CD4-positive, alpha-beta T cell treated with Interleukin-4 for 4 hours (primary cell): ENCODE measurements at regions not wholly inside any gene's neighbourhood (a gene's known extent, or its start where the extent isn't known, plus 50 kb on each side); places are given as distances from the start of the nearest gene placed in this dataset.

Experiments used
- DNase-seq: peaks from one replicate; pipeline ENCODE4 v3.0.0-alpha.2; 2020

DNA sequence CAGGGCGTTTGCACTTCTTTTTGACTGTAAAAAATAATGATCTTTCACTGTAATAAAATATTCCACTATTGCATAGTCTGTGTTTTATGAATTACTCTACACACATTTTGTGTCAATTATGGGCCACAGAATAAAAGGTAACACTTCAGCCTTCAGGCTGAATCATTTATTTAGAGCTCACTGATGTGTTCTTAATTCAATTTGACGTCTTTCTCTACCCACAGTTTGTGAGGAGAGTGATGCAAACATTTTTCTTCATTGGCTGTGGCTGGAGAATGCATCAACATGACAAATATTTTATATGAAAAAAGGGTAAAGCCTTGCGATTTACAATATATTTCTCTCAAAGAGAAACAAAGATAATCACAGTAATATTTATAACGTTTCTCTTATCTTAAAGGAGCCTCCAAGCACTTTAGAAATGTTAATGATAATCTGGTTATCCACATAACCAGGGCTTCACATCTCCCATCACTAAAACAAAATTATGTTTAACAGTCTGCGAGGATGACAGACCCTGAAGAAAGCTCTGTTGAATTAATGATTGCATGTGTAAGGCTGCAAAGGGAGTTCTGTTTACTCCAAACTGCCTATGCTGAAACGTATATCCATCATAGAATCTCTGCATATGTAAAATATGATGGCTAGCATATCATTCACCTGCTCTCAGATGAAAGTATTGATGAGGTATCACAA is 951.3 kb downstream of the ZPLD1 start:
- no peak for DNase-seq

DNA sequence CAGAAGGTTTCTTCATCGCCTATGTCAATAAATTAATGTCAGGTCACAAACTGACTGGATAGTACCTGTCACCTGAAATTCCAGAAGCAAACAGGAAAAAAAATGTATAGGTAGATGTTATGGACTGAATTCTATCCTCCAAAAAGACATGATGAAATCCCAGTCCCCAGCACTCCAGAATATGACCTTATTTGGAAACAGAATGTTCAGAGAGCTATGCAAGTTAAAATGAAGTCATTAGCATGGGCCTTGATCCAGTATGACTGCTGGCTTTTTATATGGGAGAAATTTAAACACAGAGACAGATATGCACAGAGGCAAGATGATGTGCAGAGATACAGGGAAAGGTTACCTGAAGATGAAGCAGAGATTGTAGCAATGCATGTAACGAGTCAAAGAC is 953.4 kb downstream of the ZPLD1 start:
- no peak for DNase-seq

DNA sequence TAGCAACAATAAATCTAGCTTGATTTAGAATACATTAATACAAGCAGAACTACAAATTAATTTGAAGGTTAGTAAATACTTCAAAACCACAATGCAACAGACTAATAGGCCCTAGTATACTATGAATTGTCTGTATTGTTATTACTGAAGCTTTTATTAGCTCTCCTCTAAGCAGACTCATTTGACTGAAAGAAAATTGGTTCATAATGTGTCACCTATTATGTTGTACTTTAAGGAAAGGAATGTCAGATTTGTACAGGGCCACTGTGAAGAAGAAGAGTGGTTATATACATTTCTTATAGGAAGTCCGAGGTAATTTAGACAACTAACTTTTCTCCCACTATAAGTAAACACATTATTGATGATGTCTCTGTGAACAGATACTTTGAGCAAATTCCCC is 954.5 kb downstream of the ZPLD1 start:
- no peak for DNase-seq

DNA sequence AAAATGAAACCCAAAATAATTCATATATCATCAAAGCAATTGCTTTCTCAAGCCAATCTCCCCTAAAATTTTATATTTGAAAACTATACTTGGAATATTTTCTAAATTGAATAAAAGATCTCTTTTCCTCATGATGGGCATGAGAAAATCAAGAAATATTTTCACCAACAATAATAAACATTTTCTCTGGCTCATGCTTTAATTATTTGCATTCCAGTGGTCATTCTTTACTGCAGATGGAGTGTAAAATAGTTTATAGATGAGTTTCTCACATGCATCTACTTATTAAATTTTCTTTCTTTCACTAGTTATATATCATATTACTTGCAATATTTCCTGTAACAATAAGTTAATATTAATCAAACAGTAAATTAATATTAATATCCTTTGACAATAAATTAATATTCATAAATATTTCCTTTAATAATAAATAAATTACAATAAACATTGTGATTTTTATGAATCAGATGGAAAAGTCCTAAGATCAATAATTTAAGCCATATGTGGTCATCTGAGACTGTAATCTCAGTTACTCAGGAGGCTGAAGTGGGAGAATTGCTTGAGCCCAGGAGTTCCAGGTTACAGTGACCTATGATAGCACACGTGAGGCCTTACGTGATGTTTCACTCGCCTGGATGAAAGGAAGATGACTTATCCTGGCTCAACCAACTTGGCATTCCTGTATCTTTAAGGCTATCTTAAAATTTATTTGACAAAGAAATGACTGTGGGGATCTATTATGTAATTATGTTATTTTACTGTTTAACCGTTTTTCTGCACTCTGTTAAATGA is 958.8 kb downstream of the ZPLD1 start:
- DNase-seq: no peak

DNA sequence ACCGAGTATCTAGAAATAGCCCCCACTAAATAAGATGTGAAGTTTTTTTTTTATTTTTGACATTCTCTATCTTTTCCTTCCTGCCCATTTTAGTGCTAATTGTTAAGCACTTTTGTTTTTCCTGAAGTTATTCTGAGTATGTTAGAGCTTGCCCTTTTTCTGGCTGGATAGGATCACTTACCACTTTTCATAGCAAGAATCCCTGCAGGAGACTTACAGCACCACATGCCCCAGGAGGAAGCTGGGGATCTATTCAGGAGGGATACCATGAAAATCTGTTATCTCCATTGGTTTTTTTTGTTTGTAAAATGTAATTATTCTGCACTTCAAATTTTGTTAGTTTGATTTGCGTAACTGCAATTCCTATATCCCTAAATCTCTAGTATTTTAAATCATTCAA is 968.4 kb downstream of the ZPLD1 start:
- no peak for DNase-seq

DNA sequence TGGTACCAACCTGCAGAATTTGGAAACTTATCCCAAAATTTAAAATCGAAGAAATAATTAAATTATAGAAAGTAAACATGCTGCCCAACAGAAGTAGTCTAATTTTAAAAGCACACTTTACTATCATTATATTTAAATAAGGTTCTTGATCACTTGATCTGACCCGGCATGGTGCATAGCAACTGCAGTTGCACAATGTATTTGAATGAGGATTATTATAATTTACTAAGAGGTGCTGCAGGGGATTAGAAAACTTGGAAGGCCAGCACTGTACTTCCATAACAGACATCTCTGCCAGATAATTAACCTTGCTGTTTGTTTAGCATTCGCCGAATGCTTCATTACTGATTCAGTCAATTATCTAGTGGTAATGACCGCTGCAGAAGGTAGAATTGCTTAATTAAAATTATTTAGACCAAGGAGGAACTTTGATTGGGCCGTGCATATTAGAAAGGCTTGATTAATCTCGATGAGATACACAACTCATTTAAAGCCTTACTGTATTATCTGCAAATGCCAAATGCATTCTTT is 971.6 kb downstream of the ZPLD1 start:
- DNase-seq: no peak

- no peak for DNase-seq
Measured at GRCh38 chr3:103410231-103410630, 975.4 kb downstream of the ZPLD1 start.

- no peak for DNase-seq
Measured at GRCh38 chr3:103421460-103421859, 986.6 kb downstream of the ZPLD1 start.

GRCh38 chr3:103437883-103438282 is 1003.1 kb downstream of the ZPLD1 start:
- DNase-seq: no peak

DNA sequence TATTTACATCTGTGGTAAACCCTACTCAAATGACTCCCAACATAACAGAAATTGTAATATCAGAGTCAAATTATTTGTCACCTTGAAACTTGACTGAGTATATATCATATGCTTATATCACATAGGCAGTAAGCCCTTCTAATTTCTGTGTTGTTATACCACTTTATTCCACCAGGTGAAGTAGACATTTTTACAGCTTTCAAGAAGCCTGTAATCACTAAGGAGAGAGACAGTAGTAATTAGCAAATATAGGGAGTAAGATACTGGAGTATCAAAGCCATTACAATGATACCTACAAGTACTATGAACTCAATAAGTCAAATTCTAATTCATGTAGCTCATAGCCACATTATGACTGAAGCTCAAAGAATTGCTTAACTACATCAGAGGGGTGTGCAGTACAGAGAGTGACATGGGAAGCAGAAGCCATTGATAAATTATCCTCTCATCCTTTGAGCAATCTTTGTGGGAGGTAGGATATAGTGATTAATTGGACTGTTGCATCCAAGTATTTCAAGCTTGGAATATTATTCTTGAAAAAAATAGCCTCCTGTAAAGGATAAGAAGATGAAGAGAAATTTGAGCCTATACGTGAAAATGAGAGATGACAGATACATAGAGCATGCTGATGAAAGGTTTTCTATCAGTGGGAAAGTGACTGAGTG is 1005.9 kb downstream of the ZPLD1 start:
- no peak for DNase-seq

DNA sequence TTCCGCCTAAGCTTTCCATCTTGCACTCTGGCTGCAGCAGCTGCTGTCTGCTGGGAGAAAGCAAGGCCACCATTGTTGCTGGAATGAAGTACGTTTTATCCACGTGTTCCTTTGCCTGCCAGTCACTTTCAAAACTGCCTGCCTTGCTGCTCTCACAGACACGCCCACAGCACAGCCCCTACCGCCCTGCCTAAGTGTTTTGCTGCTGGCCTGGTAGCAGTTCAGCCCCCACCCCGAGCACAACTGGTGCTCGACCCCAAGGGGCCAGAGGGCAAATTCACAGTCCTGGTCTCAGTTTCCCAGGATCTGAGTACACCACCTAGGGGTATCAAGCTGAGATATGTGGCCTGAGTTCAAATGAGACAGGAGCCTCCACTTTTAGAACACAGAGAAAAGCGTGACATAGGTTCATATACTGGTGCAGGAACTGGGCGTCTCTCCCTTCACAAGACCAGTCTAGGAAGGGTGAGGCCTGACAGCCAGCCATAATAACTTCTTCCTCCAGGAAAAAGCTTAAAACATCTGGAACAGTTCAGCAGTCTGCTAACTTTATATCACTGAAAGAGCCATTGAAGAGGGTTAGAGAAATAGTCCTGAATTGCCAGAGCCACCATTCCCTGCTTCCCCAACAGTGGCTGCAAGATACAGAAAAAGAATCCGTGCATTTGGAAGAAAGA is 1012.3 kb downstream of the ZPLD1 start:
- no peak for DNase-seq

GRCh38 chr3:103453152-103453551 is 1018.3 kb downstream of the ZPLD1 start:
- DNase-seq: no peak

GRCh38 chr3:103459815-103460214 is 1025.0 kb downstream of the ZPLD1 start:
- DNase-seq: no peak

- no peak for DNase-seq
Measured at GRCh38 chr3:103470498-103470897, 1035.7 kb downstream of the ZPLD1 start.

DNA sequence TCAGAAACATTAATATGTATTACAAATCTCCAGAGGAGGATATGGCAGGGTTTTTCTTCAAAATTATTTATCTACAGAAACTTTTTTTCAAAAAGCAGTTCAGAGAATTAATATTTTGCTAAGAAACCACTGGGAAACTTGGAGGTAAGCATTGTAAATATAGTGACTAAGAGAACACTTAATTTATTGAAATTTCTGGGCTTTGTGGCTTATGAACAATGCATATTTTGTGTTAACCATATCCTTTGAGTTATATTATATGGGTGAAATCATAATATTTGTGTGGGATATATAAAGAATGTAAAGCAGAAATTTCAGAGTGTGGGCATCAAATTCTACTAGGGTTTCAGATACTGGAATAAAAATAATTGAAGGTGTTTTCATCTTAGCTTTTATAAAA is 1059.2 kb downstream of the ZPLD1 start:
- no peak for DNase-seq

GRCh38 chr3:103494512-103494911 is 1059.7 kb downstream of the ZPLD1 start:
- DNase-seq: no peak

GRCh38 chr3:103495186-103495585 is 1060.4 kb downstream of the ZPLD1 start:
- DNase-seq: no peak

DNA sequence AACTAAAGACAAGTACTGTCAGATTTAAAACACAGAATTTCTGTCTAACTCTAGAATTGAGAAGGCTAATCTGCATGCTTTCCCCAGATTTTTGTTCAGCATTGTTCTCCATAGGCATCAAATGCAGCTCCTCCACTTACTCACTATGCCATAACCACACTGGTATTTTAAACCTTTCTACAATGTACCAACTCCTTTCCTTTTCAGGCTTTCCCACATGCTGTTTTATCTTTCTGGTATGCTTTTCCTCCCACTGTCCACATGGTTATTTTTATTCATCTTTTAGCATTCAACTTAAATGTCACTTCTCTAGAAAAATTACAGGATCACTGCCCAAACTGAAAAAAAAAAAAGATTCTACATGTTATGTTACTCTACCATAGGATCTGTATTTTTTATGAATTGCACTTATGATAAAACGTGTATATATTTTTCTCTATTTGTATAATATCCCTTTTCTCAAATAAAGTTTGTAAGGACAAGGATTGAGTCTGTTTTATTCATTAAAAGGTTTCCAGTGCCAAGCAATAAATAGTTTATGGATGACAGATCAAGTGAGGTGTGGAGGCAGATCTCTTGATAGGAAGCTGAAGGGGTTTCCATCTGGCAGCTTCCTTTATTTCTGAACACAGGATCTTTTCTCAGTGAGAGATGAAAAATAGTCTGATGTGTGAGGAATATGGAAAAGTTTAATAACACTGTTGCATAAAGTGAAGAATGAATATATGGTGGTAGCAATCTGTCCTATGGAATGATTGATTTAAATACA is 1064.5 kb downstream of the ZPLD1 start:
- DNase-seq: no peak

DNA sequence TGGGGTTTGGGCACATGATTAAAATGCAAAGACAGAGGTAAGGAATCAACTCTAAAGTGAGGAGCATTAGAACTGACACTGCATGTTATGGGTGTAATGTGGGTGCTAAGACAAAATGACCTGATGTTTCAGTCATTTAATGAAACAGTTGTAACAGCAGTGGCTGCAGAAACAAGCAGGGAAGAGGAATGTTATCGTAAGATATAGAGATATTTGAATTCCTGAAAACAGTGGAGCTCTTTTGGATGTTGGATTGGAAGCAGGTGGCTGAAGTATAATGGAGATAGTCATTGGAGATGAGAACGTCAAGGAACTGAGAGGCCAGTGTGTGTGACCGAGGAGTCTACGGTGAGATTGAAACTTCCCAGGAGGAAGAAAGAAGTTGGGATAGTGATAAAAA is 1065.2 kb downstream of the ZPLD1 start:
- no peak for DNase-seq

DNA sequence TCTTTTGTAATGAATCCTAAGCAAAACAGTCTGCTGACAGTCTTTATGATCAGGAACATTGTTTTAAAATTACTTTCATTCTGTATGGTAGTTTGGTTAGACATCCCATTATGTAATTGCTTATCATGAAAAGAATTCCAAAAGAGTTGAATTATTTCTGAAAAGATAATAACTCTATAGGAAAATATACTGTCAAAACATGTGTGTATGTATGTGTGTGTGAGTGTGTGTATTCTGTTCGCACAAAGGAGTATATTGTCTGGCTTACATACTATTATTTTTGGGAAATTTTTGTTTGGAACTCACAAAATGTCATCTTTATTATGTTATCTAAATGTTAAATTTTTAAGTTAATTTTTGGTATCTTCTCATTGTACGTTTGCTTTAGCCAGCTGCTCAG is 1075.9 kb downstream of the ZPLD1 start:
- DNase-seq: no peak

GRCh38 chr3:103511891-103512290 is 1077.1 kb downstream of the ZPLD1 start:
- no peak for DNase-seq

- no peak for DNase-seq
Measured at GRCh38 chr3:103512595-103512994, 1077.8 kb downstream of the ZPLD1 start.
